ENCODE measurements at regions not wholly inside any gene's neighbourhood (a gene's known extent, or its start where the extent isn't known, plus 50 kb on each side); places are given as distances from the start of the nearest gene placed in this dataset.
"Not testable (repeated sequence)": the region's sequence is repeated elsewhere in the genome, so short reads cannot be mapped to it uniquely, and the experiment has no call there.

DNA sequence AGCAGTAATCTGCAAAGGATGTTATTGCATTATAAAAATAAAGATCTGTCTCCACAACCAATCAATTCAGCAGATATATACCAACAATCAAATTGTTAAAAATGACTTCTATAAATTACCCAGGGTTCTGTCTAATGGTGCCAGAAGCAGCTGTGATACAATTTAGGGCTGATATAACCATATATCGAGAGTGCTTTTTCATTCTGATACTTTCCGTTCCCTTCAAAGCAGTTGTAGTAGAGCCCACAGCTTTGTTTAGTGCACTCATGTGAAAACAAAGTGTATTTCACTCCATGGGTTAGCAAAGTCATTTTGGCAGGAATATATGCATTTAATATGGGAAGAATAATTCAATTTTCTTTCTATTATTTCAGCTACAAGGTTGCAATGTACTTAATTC is 83.1 kb upstream of the CHCHD3 start:
- H3K4me3 Mint-ChIP-seq: no peak overlapping the region
- H3K36me3 ChIP-seq (ENCODE audit: control insufficient read depth, insufficient read depth, low read length): no peaks in the 10 kb centered on the region
- WGBS (ENCODE audit: insufficient coverage): 89% methylated on average over 2 of the region's 2 CpGs
- no peaks in the 10 kb centered on the region for H3K4me1 ChIP-seq (ENCODE audit: control insufficient read depth, insufficient read depth, low read length)
- H3K27me3 Mint-ChIP-seq (ENCODE audit: low read depth in 2 of 2): peaks cover 14 to 21% of the 10 kb centered on the region in 2 donors
- H3K9me3 Mint-ChIP-seq: no peaks in the 10 kb centered on the region
- H3K9me3 ChIP-seq (ENCODE audit: control insufficient read depth, insufficient read depth, low read length): no peaks in the 10 kb centered on the region
- H3K4me3 ChIP-seq (ENCODE audit: low read length): no peak overlapping the region
- H3K36me3 Mint-ChIP-seq: no peaks in the 10 kb centered on the region
- H3K27ac Mint-ChIP-seq: no peak overlapping the region
- no peak overlapping the region for H3K27ac ChIP-seq (ENCODE audit: low read length)
- DNase-seq (no peak), ATAC-seq (no peak)
- H3K27me3 ChIP-seq (ENCODE audit: control insufficient read depth, insufficient read depth, low read length): peaks cover 3% of the 10 kb centered on the region
- intact Hi-C loops (cut with micrococcal nuclease): no loop called here
- no peaks in the 10 kb centered on the region for H3K4me1 Mint-ChIP-seq
- TF ChIP-seq, protein P1, sequence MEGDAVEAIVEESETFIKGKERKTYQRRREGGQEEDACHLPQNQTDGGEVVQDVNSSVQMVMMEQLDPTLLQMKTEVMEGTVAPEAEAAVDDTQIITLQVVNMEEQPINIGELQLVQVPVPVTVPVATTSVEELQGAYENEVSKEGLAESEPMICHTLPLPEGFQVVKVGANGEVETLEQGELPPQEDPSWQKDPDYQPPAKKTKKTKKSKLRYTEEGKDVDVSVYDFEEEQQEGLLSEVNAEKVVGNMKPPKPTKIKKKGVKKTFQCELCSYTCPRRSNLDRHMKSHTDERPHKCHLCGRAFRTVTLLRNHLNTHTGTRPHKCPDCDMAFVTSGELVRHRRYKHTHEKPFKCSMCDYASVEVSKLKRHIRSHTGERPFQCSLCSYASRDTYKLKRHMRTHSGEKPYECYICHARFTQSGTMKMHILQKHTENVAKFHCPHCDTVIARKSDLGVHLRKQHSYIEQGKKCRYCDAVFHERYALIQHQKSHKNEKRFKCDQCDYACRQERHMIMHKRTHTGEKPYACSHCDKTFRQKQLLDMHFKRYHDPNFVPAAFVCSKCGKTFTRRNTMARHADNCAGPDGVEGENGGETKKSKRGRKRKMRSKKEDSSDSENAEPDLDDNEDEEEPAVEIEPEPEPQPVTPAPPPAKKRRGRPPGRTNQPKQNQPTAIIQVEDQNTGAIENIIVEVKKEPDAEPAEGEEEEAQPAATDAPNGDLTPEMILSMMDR (IDR thresholded peaks at IDR 0.05): no peak

DNA sequence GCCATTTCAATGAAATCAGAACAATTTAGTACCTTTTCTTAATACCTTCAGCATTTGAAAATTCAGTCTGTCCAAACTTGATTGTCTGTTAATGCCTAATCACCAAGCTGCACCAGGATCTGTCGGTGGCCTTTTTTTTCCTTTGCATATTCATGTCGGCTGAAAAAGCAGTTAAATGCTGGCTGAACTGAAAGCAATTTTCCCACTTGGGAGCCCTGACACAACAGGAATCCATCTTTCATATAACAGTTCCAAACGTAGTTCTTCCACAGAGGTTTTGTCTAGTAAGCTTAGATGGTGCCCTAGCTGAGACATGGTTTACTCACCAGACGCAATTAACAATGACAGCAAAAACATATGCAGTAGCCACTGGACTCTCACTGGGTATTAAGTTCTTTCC is 83.6 kb upstream of the CHCHD3 start:
- ATAC-seq: no peak
- WGBS (ENCODE audit: insufficient coverage): 82% methylated on average over 4 of the region's 4 CpGs
- no peaks in the 10 kb centered on the region for H3K36me3 ChIP-seq (ENCODE audit: control insufficient read depth, insufficient read depth, low read length)
- TF ChIP-seq, protein P1 (IDR thresholded peaks at IDR 0.05): no peak
- H3K4me3 ChIP-seq (ENCODE audit: low read length): no peak overlapping the region
- no peaks in the 10 kb centered on the region for H3K4me1 ChIP-seq (ENCODE audit: control insufficient read depth, insufficient read depth, low read length)
- H3K27ac Mint-ChIP-seq: no peak overlapping the region
- no peaks in the 10 kb centered on the region for H3K9me3 ChIP-seq (ENCODE audit: control insufficient read depth, insufficient read depth, low read length)
- peaks cover 3% of the 10 kb centered on the region for H3K27me3 ChIP-seq (ENCODE audit: control insufficient read depth, insufficient read depth, low read length)
- no peaks in the 10 kb centered on the region for H3K9me3 Mint-ChIP-seq
- H3K4me3 Mint-ChIP-seq: no peak overlapping the region
- intact Hi-C loops (cut with micrococcal nuclease): no loop called here
- no peaks in the 10 kb centered on the region for H3K36me3 Mint-ChIP-seq
- peaks cover 14 to 25% of the 10 kb centered on the region in 2 donors for H3K27me3 Mint-ChIP-seq (ENCODE audit: low read depth in 2 of 2)
- no peaks in the 10 kb centered on the region for H3K4me1 Mint-ChIP-seq
- no peak overlapping the region for H3K27ac ChIP-seq (ENCODE audit: low read length)
- DNase-seq: no peak

DNA sequence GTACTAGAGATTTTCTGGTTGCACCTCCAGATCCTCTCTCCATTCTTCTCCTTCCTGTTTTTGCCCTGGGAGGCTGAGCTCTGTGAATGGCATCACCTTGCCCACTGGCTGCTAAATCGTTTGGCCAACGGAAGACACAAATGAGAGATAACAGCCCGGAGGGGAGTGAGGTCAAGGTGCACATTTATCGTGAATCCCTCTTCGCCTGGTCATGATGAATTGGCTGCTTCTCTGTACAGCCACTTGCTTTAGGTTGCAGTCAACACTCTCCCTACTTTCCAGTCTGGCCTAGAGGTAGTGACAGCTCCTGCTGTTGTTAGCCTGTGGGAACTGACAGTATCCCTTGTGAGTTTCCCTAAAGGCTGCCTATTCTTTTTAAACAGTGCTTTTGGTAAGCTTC is 85.4 kb upstream of the CHCHD3 start:
- ATAC-seq (no peak), DNase-seq (no peak)
- Mint-ChIP-seq H3K4me1 (no peaks in the 10 kb centered on the region), H3K4me3 (no peak overlapping the region), H3K9me3 (no peaks in the 10 kb centered on the region), H3K36me3 (no peaks in the 10 kb centered on the region), H3K27ac (no peak overlapping the region), H3K27me3 (ENCODE audit: low read depth in 2 of 2) (peaks cover 28 to 31% of the 10 kb centered on the region in 2 donors)
- peaks cover 5% of the 10 kb centered on the region for H3K27me3 ChIP-seq (ENCODE audit: control insufficient read depth, insufficient read depth, low read length)
- TF ChIP-seq, protein P1 (IDR thresholded peaks at IDR 0.05): no peak
- no peaks in the 10 kb centered on the region for H3K36me3 ChIP-seq (ENCODE audit: control insufficient read depth, insufficient read depth, low read length)
- no peaks in the 10 kb centered on the region for H3K4me1 ChIP-seq (ENCODE audit: control insufficient read depth, insufficient read depth, low read length)
- intact Hi-C loops (cut with micrococcal nuclease): no loop called here
- WGBS (ENCODE audit: insufficient coverage): 91% methylated on average over 5 of the region's 5 CpGs
- no peak overlapping the region for H3K4me3 ChIP-seq (ENCODE audit: low read length)
- no peaks in the 10 kb centered on the region for H3K9me3 ChIP-seq (ENCODE audit: control insufficient read depth, insufficient read depth, low read length)
- no peak overlapping the region for H3K27ac ChIP-seq (ENCODE audit: low read length)

DNA sequence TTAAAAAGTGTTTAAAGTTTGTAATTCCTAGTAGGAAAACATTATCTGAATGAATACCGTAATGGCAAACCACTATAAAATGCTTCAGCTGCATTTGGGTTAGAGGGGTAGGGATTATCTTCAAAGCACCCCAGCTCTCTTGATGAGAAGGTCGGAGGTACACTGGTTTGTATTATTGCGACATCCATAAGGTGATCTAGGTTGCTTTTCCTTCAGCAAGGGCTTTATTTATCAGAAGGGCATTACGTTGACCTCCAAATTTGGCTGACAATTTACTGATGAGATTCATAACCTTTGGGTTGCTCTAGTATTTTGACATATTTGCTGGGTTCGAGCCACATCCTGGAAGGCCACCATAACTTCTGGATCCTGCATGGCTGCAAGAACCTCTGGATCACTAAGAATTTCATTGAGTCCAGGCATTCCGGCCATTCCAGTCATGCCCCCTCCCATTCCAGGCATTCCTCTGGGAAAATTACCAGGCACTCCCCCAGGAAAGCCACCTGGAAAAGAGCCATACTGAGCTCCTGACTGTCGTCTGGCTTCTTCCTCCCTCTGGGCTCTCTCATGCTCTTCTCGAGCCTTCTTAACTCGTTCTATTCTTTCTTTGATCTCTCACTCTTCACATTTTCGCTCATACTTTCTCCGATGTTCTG is 83.6 kb upstream of the EXOC4 start:
- H3K4me1 Mint-ChIP-seq; H3K27ac Mint-ChIP-seq; H3K9me3 Mint-ChIP-seq; H3K4me3 ChIP-seq (ENCODE audit: low read length); H3K4me3 Mint-ChIP-seq; H3K9me3 ChIP-seq (ENCODE audit: control insufficient read depth, insufficient read depth, low read length); H3K27me3 ChIP-seq (ENCODE audit: control insufficient read depth, insufficient read depth, low read length); H3K36me3 Mint-ChIP-seq; DNase-seq; H3K36me3 ChIP-seq (ENCODE audit: control insufficient read depth, insufficient read depth, low read length); H3K27ac ChIP-seq (ENCODE audit: low read length); H3K4me1 ChIP-seq (ENCODE audit: control insufficient read depth, insufficient read depth, low read length); intact Hi-C loops (cut with micrococcal nuclease); ATAC-seq: not testable (repeated sequence)
- 91% methylated on average over 10 of the region's 11 CpGs for WGBS (ENCODE audit: insufficient coverage)
- H3K27me3 Mint-ChIP-seq (ENCODE audit: low read depth in 2 of 2): peaks cover 26 to 32% of the 10 kb centered on the region in 2 donors

DNA sequence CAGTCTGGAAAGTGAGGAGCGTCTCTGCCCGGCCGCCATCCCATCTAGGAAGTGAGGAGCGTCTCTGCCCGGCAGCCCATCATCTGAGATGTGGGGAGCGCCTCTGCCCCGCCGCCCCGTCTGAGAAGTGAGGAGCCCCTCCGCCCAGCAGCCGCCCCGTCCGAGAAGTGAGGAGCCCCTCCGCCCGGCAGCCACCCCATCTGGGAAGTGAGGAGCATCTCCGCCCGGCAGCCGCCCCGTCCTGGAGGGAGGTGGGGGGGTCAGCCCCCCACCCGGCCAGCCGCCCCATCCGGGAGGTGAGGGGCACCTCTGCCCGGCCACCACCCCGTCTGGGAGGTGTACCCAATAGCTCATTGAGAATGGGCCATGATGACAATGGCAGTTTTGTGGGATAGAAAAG is 75.4 kb upstream of the EXOC4 start:
- not testable (repeated sequence) for H3K36me3 ChIP-seq (ENCODE audit: control insufficient read depth, insufficient read depth, low read length); H3K4me1 Mint-ChIP-seq
- 88% methylated on average over 24 of the region's 24 CpGs for WGBS (ENCODE audit: insufficient coverage)

More for the DNA sequence above, 75.4 kb upstream of the EXOC4 start:
- H3K27ac ChIP-seq (ENCODE audit: low read length); H3K9me3 Mint-ChIP-seq; intact Hi-C loops (cut with micrococcal nuclease); H3K4me3 ChIP-seq (ENCODE audit: low read length); H3K27ac Mint-ChIP-seq; H3K9me3 ChIP-seq (ENCODE audit: control insufficient read depth, insufficient read depth, low read length); ATAC-seq; DNase-seq; H3K4me1 ChIP-seq (ENCODE audit: control insufficient read depth, insufficient read depth, low read length); H3K4me3 Mint-ChIP-seq; H3K36me3 Mint-ChIP-seq; H3K27me3 ChIP-seq (ENCODE audit: control insufficient read depth, insufficient read depth, low read length): not testable (repeated sequence)
- H3K27me3 Mint-ChIP-seq (ENCODE audit: low read depth in 2 of 2): peaks cover 8 to 18% of the 10 kb centered on the region in 2 donors

All from natural killer cell (primary cell).